Stimulated activated CD8-positive, alpha-beta memory T cell treated with anti-CD3 and anti-CD28 coated beads, Interleukin-7, amount 100 ng/mL, for 48 hours (primary cell): ENCODE measurements at regions not wholly inside any gene's neighbourhood (a gene's known extent, or its start where the extent isn't known, plus 50 kb on each side); places are given as distances from the start of the nearest gene placed in this dataset.
"Not testable (repeated sequence)": the region's sequence is repeated elsewhere in the genome, so short reads cannot be mapped to it uniquely, and the experiment has no call there.

Experiments used
- DNase-seq, 2 donors: peaks; one replicate each; pipeline ENCODE4 v3.0.0-alpha.2; 2020; ENCODE audit warnings: low read depth in 1 of 2; ENCODE audit errors: extremely low read depth in 1 of 2

GRCh38 chr4:160009656-160010493 is 907.0 kb downstream of the RAPGEF2 start:
- no peak for DNase-seq

GRCh38 chr4:160019936-160020335 is 917.1 kb downstream of the RAPGEF2 start:
- no peak for DNase-seq

DNA sequence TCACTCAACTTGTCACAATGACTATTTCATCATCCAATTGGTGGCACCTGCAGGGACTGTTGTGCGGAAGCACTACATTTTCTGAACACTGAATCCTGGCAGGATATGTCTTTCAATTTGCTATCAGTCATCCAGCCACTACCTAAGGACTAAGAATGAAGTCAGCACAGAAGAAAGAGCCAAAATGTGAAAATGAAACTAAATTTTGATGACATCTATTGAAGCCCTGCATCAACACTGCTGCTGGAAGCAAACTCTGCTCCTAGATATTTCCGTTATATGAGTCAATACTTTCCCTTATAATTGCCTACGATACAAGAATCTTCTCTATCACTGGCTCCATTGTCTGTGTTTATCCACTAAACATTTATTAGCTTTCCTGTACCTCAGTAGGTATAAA is 917.9 kb downstream of the RAPGEF2 start:
- no peak for DNase-seq

DNA sequence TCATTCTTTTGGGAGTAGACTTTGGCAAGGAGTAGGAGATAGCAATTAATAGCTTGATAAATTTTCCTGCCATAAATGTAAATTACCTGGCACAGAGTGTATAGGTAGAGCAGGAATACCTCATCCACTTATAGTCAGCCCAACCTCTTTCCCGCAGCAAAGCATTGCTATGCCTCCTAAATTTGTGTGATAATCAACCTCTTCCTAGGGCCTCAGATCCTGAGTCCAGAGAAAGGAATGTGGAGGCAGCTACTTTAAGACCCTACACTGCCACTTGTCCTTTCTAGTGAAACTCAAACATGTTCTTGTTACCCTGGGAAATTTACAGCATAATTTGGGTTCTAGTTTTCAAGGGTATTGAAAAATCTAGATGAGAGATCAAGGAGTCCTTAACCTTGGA is 919.0 kb downstream of the RAPGEF2 start:
- no peak for DNase-seq

- no peak for DNase-seq
Observed at GRCh38 chr4:160026721-160027120, 923.8 kb downstream of the RAPGEF2 start.

- DNase-seq: no peak
Observed at GRCh38 chr4:160034501-160034900, 931.6 kb downstream of the RAPGEF2 start.

DNA sequence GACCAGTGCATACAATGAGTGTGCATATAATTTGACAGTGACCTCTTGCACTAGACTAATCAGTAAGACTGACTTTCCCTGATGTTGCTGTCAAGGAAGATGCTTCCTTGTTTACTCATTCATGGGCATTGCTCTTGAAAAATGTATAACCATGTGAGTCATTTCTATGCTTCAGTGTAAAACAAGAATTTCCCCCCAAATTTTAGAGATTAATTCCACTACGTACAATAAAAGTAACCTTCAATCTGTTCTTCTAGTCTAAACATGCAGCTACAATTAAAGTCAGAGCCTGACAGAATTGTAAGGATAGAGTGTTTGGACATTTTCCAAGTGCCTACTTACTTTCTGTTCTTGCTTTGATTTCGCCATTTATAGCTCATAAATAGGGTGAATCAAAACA is 935.7 kb downstream of the RAPGEF2 start:
- DNase-seq: no peak

- no peak for DNase-seq
Observed at GRCh38 chr4:160044693-160045092, 941.8 kb downstream of the RAPGEF2 start.

DNA sequence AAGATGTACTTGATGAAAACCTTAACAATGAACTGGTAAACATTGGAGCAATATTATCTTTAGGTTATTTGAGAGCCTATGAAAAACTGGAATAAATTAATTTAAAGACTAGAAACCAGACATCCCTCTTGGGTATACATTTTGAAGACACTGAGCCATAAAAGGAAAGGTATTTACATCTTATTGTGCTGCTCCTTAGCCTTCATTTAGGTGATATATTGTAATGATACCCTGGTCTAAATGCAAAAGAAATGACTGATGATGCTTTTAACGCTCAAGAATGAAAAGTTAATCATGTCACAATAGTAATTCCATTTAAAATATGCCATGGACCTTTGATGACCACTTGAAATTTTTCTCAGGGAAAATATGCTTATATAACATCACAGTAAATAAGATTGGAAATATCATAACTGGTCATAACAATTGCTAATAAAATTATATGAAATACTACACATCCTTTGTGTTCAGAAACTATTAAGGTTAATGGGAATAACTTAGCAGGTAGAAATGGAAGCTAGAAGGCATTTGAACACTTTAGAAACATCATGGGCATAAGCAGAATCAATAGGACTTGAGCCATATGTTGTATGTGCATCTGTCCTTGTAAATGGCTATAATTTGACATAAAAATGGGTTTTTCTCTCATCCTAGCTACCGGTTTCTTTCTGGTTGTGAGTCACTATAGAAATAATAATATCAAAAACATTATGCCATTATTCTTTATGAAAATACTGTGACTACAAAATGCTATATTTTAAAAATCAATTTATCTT is 979.7 kb downstream of the RAPGEF2 start:
- DNase-seq: no peak

- DNase-seq: no peak
Observed at GRCh38 chr4:160091631-160092030, 988.8 kb downstream of the RAPGEF2 start.

DNA sequence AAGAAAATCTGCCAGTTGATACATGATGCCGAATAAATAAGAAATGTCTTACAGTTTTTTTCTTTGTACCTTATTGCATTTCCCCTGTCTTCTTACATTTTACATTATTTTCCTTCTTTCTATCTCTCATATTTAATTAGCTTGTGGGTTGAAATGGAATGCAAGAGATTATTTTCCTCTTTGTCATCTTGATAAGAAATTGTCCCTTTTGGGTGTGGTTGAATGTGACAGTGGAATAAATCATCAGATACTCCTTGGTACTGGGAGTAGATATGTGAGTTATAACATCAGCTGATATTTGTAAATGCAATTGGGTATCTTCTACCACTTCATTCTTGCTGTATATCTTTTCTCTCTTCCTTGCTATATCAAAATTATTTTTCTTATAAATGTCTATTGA is 997.4 kb downstream of the RAPGEF2 start:
- DNase-seq: no peak

GRCh38 chr4:160110891-160111290 is 1008.0 kb downstream of the RAPGEF2 start:
- no peak for DNase-seq

GRCh38 chr4:160117686-160118085 is 1014.8 kb downstream of the RAPGEF2 start:
- no peak for DNase-seq

DNA sequence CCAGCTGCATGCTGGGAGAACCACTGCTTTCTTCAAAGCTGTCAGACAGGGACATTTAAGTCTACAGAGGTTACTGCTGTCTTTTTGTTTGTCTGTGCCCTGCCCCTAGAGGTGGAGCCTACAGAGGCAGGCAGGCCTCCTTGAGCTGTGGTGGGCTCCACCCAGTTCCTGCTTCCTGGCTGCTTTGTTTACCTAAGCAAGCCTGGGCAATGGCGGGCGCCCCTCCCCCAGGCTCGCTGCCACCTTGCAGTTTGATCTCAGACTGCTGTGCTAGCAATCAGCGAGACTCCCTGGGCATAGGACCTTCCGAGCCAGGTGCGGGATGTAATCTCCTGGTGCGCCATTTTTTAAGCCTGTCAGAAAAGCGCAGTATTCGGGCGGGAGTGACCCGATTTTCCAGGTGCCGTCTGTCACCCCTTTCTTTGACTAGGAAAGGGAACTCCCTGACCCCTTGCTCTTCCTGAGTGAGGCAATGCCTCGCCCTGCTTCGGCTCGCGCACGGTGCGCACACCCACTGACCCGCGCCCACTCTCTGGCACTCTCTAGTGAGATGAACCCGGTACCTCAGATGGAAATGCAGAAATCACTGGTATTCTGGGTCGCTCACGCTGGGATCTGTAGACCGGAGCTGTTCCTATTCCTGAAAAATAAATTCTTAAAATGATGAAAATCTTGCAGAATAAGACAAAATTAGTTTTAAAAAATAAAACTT is 1022.9 kb downstream of the RAPGEF2 start:
- DNase-seq: not testable (repeated sequence)

GRCh38 chr4:160127211-160127610 is 1024.3 kb downstream of the RAPGEF2 start:
- DNase-seq: no peak

DNA sequence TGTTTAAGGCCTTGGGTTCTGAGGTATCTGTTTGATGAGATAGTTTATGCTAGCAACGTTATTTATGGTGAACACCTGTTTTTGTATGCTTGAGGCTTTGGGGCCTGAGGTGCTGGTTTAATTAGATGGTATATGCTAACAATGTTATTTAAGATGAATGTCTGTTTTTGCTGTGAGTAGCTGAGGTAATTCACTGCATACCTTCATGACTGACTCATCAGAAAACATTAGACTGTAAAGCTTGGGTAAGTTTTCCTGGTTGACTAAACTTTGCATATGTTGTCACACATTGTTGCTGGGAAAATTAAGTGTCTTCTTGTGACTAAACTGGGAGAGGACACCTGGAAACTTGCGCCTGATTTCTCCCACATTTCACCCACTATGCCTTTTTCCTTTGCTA is 1026.6 kb downstream of the RAPGEF2 start:
- DNase-seq: no peak

DNA sequence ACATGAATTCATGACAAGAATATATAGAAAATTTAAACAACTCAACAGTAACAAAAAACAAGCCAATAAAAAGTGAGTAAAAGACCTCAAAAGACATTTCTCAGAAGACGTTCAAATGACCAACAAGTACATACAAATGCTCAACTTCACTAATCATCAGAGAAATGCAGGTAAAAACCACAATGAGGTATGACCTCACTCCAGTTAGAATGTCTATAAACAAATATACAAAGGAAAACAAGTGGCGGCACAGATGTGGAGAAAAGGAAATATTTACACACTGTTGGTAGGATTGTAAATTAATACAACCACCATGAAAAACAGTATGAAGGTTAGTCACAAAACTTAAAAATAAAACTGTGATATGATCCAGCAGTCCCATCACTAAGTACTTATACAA is 1033.1 kb downstream of the RAPGEF2 start:
- DNase-seq: no peak

DNA sequence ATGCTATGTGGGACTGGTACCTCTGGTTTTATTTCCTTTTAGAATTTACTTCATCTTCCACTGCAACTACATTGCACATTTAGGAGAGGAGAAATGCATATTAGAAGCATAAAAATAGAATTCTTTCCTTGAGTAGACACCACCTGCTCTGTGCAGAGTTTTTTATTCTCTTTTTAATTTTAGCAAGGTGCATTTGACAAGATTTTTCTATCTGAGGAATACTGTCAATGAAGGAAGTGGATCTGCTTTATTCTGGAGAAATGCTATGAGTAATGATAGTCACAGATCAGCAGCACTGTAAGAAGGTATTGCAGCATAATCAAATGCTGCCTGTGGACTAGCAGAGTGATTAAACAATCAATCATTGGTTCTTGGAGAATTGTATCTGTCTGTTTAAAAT is 1038.3 kb downstream of the RAPGEF2 start:
- no peak for DNase-seq

DNA sequence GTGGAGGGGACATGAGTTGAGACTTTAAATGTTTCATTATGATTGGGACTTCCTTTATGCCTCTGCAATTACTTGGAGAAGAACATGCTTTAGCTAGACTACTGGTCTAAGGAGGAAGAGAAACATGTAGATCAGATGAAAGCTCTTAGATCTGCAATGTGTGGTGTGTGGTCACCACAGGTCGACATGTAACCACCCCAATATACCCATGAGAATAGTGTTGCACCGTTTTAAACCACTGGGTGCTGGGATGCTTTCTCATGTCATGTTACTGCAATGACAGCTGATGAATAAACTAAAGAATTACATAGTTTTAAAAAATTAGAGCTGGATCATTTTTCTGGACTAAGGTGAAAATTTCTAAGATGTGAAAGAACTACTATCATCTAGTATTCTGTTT is 1039.7 kb downstream of the RAPGEF2 start:
- DNase-seq: no peak

- DNase-seq: no peak
Observed at GRCh38 chr4:160143574-160143973, 1040.7 kb downstream of the RAPGEF2 start.

DNA sequence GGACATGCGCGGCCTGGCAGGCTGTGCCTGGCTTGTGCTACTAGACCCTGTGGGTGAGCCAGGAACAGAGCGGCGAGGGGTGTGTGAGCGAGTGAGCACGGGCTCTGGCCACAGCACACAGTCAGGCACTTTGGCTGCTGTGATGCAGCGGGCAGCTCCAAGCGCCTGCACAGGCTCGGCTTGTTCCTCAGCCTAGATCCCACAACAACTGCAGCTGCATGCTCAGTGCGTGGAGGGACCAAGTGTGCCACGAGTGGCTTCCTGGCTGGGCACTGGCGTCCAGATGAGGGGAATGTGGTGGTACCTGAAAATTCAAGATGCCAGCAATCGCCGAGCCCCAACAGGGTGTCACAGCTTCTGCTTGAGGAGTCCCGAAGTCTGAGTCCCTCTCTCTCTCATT is 1056.6 kb downstream of the RAPGEF2 start:
- DNase-seq: no peak

- DNase-seq: no peak
Observed at GRCh38 chr4:160161026-160161425, 1058.1 kb downstream of the RAPGEF2 start.
